PC-9 (cell line): ENCODE measurements at regions not wholly inside any gene's neighbourhood (a gene's known extent, or its start where the extent isn't known, plus 50 kb on each side); places are given as distances from the start of the nearest gene placed in this dataset.

ENCODE experiments used
- EZH2 ChIP-seq: fragments of 200-600 bp; sonication (generic); IDR thresholded peaks from 2 replicates; pipeline ENCODE4 v1.8.0; 2017; ENCODE audit warnings: antibody characterized with exemption, low read depth
- TF ChIP-seq, protein P1 (sequence below): fragments of 200-600 bp; sonication (generic); conservative IDR thresholded peaks from 2 replicates; pipeline ENCODE4 v1.6.1; 2017; ENCODE audit warnings: mixed run types, antibody characterized with exemption, mild to moderate bottlenecking, moderate library complexity

DNA sequence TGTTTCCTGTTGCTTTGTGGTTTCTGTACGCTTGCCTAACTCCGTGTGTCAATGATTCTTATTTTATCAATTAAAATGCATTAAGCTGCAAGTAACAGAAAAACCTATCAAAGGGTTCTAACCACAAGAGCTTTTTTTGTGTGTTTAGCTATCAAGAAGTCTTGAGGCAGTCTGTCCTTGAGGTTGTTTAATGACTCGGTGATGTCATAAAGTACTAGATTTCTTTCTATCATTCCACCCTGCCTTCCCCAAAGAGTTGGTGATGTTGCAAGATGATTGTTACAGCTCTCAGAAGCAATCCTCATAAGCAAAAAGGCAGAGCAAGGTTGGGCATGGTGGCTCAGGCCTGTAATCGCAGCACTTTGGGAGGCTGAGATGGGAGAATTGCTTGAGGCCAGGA lies 51.9 kb upstream of the SPTBN1 start:
- TF ChIP-seq, protein P1, sequence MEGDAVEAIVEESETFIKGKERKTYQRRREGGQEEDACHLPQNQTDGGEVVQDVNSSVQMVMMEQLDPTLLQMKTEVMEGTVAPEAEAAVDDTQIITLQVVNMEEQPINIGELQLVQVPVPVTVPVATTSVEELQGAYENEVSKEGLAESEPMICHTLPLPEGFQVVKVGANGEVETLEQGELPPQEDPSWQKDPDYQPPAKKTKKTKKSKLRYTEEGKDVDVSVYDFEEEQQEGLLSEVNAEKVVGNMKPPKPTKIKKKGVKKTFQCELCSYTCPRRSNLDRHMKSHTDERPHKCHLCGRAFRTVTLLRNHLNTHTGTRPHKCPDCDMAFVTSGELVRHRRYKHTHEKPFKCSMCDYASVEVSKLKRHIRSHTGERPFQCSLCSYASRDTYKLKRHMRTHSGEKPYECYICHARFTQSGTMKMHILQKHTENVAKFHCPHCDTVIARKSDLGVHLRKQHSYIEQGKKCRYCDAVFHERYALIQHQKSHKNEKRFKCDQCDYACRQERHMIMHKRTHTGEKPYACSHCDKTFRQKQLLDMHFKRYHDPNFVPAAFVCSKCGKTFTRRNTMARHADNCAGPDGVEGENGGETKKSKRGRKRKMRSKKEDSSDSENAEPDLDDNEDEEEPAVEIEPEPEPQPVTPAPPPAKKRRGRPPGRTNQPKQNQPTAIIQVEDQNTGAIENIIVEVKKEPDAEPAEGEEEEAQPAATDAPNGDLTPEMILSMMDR: no peak
- TF ChIP-seq EZH2: no peak
